Activated B cell treated with CpG ODN at 0.5 μM for 24 hours (primary cell): ENCODE measurements at regions not wholly inside any gene's neighbourhood (a gene's known extent, or its start where the extent isn't known, plus 50 kb on each side); places are given as distances from the start of the nearest gene placed in this dataset.

Experiments
- ATAC-seq: fragments of 200-7000 bp; cut with Tn5 transposase; one replicate; pipeline ENCODE4 v1.10.0; 2021; ENCODE audit warnings: low read depth, mild to moderate bottlenecking, moderate library complexity
- CTCF ChIA-PET: fragments of 350-600 bp; sonication (Branson Sonifier 250); formaldehyde crosslinking; loops from one replicate; lab custom pipeline; 2021; ENCODE audit warnings: antibody characterized with exemption; lab: Charles Lee
- POLR2A ChIA-PET: fragments of 350-600 bp; sonication (Branson Sonifier 250); formaldehyde crosslinking; loops from one replicate; lab custom pipeline; 2021; ENCODE audit warnings: antibody characterized with exemption; lab: Charles Lee
- DNase-seq: peaks from one replicate; pipeline ENCODE4 v3.0.0; 2022
- H3K27ac Mint-ChIP-seq: one replicate; pipeline ENCODE4 v1.8.0; 2020; ENCODE audit warnings: mixed read lengths
- H3K27me3 Mint-ChIP-seq: one replicate; pipeline ENCODE4 v1.8.0; 2021; ENCODE audit warnings: mixed read lengths
- H3K36me3 Mint-ChIP-seq: one replicate; pipeline ENCODE4 v1.8.0; 2021; ENCODE audit warnings: low read depth, mixed read lengths
- H3K4me1 Mint-ChIP-seq: one replicate; pipeline ENCODE4 v1.8.0; 2021; ENCODE audit warnings: mixed read lengths
- H3K4me3 Mint-ChIP-seq: one replicate; pipeline ENCODE4 v1.8.0; 2020; ENCODE audit warnings: mild to moderate bottlenecking, mixed read lengths
- H3K9me3 Mint-ChIP-seq: one replicate; pipeline ENCODE4 v1.8.0; 2020; ENCODE audit warnings: mixed read lengths
- intact Hi-C: fragments of 100-400 bp; cut with micrococcal nuclease; formaldehyde crosslinking; loops from one replicate; pipeline ENCODE4 v1.15.1; 2024
- TF ChIP-seq, protein P1 (sequence below): fragments of 200-600 bp; IDR thresholded peaks from one replicate; pipeline ENCODE4 v1.8.0; 2022; ENCODE audit warnings: antibody characterized with exemption, mild to moderate bottlenecking

DNA sequence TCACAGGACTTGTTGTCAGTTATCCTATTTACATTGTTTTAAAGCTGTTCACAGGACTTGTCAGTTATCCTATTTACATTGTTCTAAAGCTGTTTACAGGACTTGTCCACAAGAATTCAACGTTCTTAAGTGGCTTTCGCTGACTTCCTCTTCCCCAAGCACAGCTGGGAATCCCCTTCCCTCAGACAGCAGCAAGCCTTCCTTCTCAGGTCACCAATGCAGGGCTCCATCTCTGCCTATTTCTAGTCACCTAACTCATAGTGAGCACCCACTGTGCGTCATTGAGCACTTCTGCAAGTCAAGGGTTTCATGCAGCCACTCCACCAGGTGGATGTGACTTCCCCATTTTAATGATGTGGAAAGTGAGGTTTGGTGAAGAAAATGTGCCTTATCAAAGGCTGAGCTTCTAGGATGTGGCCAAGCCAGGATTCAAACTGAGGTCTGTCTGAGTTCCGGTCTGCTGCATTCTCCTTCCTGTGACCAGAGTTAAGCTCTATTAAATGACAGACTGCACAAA, 109.8 kb upstream of the ZNF462 start:
- H3K4me3 Mint-ChIP-seq: no peak overlapping the region
- H3K27ac Mint-ChIP-seq: no peak overlapping the region
- no peaks in the 10 kb centered on the region for H3K36me3 Mint-ChIP-seq
- TF ChIP-seq, protein P1, sequence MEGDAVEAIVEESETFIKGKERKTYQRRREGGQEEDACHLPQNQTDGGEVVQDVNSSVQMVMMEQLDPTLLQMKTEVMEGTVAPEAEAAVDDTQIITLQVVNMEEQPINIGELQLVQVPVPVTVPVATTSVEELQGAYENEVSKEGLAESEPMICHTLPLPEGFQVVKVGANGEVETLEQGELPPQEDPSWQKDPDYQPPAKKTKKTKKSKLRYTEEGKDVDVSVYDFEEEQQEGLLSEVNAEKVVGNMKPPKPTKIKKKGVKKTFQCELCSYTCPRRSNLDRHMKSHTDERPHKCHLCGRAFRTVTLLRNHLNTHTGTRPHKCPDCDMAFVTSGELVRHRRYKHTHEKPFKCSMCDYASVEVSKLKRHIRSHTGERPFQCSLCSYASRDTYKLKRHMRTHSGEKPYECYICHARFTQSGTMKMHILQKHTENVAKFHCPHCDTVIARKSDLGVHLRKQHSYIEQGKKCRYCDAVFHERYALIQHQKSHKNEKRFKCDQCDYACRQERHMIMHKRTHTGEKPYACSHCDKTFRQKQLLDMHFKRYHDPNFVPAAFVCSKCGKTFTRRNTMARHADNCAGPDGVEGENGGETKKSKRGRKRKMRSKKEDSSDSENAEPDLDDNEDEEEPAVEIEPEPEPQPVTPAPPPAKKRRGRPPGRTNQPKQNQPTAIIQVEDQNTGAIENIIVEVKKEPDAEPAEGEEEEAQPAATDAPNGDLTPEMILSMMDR: no peak
- H3K4me1 Mint-ChIP-seq: peaks cover 16% of the 10 kb centered on the region
- POLR2A ChIA-PET: no interaction called here
- CTCF ChIA-PET: no interaction called here
- no peaks in the 10 kb centered on the region for H3K27me3 Mint-ChIP-seq
- intact Hi-C loops: no loop called here
- H3K9me3 Mint-ChIP-seq: no peaks in the 10 kb centered on the region
- ATAC-seq (peak; percentile 92), DNase-seq (no peak)

DNA sequence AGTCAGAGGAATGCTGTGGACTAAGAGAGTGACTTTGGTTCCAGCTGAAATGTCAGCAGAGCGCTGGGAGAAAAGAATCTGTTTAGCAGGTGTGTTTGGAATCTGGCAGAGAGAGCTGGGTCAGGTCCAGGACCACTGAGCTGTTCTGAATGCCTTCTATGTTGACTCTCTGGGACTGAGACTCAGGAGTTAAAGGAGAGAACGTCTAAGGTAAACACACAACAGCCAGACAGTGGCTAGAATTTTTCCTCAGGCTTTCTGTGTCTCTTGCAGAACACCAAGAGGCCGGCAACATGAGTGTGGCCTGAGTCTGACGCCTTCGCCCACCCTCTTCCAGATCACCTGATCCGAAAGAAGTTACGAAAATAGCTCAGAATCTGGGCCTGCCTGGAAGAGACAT, 107.2 kb upstream of the ZNF462 start:
- ChIA-PET CTCF (no interaction called here), POLR2A (no interaction called here)
- Mint-ChIP-seq H3K4me3 (no peak overlapping the region), H3K4me1 (peaks cover 16% of the 10 kb centered on the region), H3K27me3 (no peaks in the 10 kb centered on the region), H3K9me3 (no peaks in the 10 kb centered on the region), H3K27ac (no peak overlapping the region), H3K36me3 (no peaks in the 10 kb centered on the region)
- TF ChIP-seq, protein P1: no peak
- DNase-seq: no peak
- no peak for ATAC-seq
- intact Hi-C loops: no loop called here

DNA sequence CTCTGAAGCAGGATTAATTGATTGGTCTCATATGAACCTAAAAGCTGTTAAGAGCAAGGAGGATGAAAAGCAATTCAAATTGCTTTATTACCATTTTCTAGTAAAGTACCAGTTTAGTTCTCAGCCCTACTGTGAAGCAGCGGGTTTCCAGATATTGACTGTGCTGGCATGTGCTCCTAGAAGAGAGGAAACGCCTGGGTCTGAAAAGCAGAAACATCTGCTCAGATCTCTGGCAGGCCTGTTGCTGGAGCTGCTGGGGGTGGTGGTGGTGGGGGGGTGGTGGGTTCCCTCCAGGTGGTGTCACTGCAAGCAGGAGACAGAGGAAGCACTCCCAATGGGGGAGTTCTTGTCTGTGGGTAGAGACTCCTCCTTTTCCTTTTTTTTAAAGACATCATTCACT, 105.5 kb upstream of the ZNF462 start:
- CTCF ChIA-PET: no interaction called here
- Mint-ChIP-seq H3K9me3 (no peaks in the 10 kb centered on the region), H3K27me3 (no peaks in the 10 kb centered on the region), H3K4me3 (no peak overlapping the region), H3K27ac (no peak overlapping the region), H3K36me3 (no peaks in the 10 kb centered on the region), H3K4me1 (peaks cover 15% of the 10 kb centered on the region)
- POLR2A ChIA-PET: no interaction called here
- intact Hi-C loops: no loop called here
- no peak for DNase-seq
- TF ChIP-seq, protein P1: no peak
- no peak for ATAC-seq

DNA sequence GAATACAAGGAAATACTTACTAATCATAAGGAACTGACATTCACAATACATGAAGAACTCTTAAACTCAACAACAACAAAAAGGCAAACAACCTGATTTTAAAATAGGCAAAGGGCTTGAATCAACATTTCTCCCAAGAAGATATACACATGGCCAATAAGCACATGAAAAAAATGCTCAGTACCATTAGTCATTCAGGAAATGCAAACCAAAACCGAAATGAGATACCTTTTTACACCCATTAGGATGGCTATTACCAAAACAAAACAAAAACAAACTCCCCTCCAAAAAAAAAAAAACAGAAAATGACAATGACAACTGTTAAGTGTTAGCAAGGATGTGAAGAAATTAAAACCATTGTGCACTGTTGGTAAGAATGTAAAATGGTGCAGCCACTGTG, 104.1 kb upstream of the ZNF462 start:
- POLR2A ChIA-PET: no interaction called here
- ATAC-seq (no peak), DNase-seq (no peak)
- H3K27me3 Mint-ChIP-seq: no peaks in the 10 kb centered on the region
- TF ChIP-seq, protein P1: no peak
- H3K4me3 Mint-ChIP-seq: no peak overlapping the region
- peaks cover 1% of the 10 kb centered on the region for H3K4me1 Mint-ChIP-seq
- CTCF ChIA-PET: no interaction called here
- no peaks in the 10 kb centered on the region for H3K36me3 Mint-ChIP-seq
- no peak overlapping the region for H3K27ac Mint-ChIP-seq
- intact Hi-C loops: no loop called here
- H3K9me3 Mint-ChIP-seq: no peaks in the 10 kb centered on the region

DNA sequence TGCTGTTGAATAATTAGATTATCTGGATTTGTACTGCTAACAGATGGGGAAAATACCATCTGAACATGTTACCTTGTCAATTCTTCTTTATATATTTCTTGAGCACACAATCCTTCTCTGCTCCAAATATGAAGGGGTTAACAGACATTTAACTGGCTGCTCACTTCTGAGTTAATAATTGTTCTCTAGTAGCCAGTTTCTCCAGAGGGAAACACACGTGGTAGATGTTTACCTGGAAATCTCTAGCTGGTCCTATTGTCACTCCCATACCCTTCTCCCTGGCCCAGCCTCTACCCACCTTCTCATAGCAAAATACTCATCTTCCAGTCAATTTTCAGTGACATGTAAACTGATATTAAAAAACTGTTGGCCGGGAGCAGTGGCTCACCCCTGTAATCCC, 101.5 kb upstream of the ZNF462 start:
- TF ChIP-seq, protein P1: no peak
- Mint-ChIP-seq H3K9me3 (no peaks in the 10 kb centered on the region), H3K4me3 (no peak overlapping the region), H3K27me3 (no peaks in the 10 kb centered on the region), H3K4me1 (no peaks in the 10 kb centered on the region), H3K27ac (no peak overlapping the region), H3K36me3 (no peaks in the 10 kb centered on the region)
- DNase-seq: no peak
- POLR2A ChIA-PET: no interaction called here
- CTCF ChIA-PET: no interaction called here
- no peak for ATAC-seq
- intact Hi-C loops: no loop called here
